Esophagus squamous epithelium (tissue), 4 donors: ENCODE measurements at regions not wholly inside any gene's neighbourhood (a gene's known extent, or its start where the extent isn't known, plus 50 kb on each side); places are given as distances from the start of the nearest gene placed in this dataset.

Experiments
- POLR2A ChIP-seq, 4 donors: fragments of 450-650 bp; IDR thresholded peaks; one replicate each; pipeline ENCODE4 v1.6.1; 2017; ENCODE audit warnings: antibody characterized with exemption in 4 of 4, mild to moderate bottlenecking in 4 of 4, moderate library complexity in 3 of 4
- TF ChIP-seq, protein P1 (sequence below), 6 experiments: fragments of 450-650 bp in 4 of 6; fragments of 200-600 bp in 2 of 6; sonication (generic) in 2 of 6; IDR thresholded peaks; one replicate each; pipeline ENCODE4 v1.5.1; 2016 to 2019; ENCODE audit warnings: antibody characterized with exemption in 6 of 6, mild to moderate bottlenecking in 4 of 6, moderate library complexity in 4 of 6

DNA sequence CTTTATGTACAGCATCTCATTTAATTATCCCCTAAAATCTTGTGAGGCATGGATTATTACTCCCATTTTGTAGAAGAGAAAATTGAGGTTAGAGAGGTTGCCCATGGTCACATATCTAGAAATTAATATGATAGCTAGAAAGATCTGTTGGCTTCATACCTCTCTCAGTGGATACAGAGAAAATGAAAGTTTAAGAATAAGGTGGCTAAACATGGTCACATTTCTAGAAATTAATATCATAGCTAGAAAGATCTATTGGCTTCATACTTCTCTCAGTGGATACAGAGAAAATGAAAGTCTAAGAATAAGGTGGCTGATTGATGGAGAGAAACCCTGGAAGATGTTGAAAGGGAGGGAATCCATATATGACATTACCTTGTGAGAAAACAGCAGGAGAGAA lies 260.7 kb upstream of the MAN1A1 start:
- TF ChIP-seq, protein P1, sequence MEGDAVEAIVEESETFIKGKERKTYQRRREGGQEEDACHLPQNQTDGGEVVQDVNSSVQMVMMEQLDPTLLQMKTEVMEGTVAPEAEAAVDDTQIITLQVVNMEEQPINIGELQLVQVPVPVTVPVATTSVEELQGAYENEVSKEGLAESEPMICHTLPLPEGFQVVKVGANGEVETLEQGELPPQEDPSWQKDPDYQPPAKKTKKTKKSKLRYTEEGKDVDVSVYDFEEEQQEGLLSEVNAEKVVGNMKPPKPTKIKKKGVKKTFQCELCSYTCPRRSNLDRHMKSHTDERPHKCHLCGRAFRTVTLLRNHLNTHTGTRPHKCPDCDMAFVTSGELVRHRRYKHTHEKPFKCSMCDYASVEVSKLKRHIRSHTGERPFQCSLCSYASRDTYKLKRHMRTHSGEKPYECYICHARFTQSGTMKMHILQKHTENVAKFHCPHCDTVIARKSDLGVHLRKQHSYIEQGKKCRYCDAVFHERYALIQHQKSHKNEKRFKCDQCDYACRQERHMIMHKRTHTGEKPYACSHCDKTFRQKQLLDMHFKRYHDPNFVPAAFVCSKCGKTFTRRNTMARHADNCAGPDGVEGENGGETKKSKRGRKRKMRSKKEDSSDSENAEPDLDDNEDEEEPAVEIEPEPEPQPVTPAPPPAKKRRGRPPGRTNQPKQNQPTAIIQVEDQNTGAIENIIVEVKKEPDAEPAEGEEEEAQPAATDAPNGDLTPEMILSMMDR (IDR thresholded peaks at IDR 0.05), result no peak
- no peak for TF ChIP-seq POLR2A (IDR thresholded peaks at IDR 0.05)
